HCT116 (cell line): ENCODE measurements at regions not wholly inside any gene's neighbourhood (a gene's known extent, or its start where the extent isn't known, plus 50 kb on each side); places are given as distances from the start of the nearest gene placed in this dataset.

Source experiments
- ATAC-seq: fragments of 200-7000 bp; cut with Tn5 transposase; 2 replicates; pipeline ENCODE4 v1.9.1; 2020; ENCODE audit warnings: mild to moderate bottlenecking, moderate library complexity
- BruUV-seq: library from RNA; stranded (reverse); fragments of 400-500 nt; replicated peaks from 2 replicates; lab custom pipeline; 2021; lab: Mats Ljungman, UMichigan
- CTCF ChIA-PET: fragments of 300-600 bp; sonication (Branson Sonifier 250); formaldehyde crosslinking; loops from one replicate; lab custom pipeline; 2021; ENCODE audit warnings: antibody characterized with exemption; lab: Charles Lee
- POLR2A ChIA-PET: fragments of 300-600, 350-600 bp; sonication (Branson Sonifier 250); formaldehyde crosslinking; loops from one replicate; lab custom pipeline; 2021; ENCODE audit warnings: antibody characterized with exemption; lab: Charles Lee
- RAD21 ChIA-PET, 2 experiments: fragments of 300-600 bp; sonication (Branson Sonifier 250); formaldehyde crosslinking; loops; one replicate each; lab custom pipeline; 2023; ENCODE audit warnings: low total read pairs in 2 of 2; ENCODE audit not compliant: uncharacterized antibody in 2 of 2, unreplicated experiment in 2 of 2, low non-redundant PET in 1 of 2; lab: Charles Lee
- DNase-seq: peaks from one replicate; pipeline ENCODE4 v3.0.0-alpha.2; 2010; ENCODE audit warnings: low read depth, low spot score
- H2AFZ ChIP-seq: fragments of 200-600 bp; shearing (Covaris generic), sonication (generic); 2 replicates; pipeline ENCODE4 v1.6.1; 2017; ENCODE audit warnings: low read depth, mixed run types, mixed read lengths, antibody characterized with exemption, low read length; ENCODE audit not compliant: poor library complexity, severe bottlenecking
- H3K27ac ChIP-seq: 2 replicates; pipeline ENCODE4 v1.5.1; 2012; ENCODE audit warnings: low read depth, low read length
- H3K27me3 ChIP-seq: fragments of 200-600 bp; sonication (generic); 2 replicates; pipeline ENCODE4 v1.6.1; 2016; ENCODE audit warnings: mixed run types, low read length, mixed read lengths; ENCODE audit not compliant: insufficient read depth
- H3K36me3 ChIP-seq, 2 experiments: fragments of 200-500 bp in 1 of 2; fragments of 200-600 bp in 1 of 2; sonication (Bioruptor generic) in 1 of 2; sonication (generic) in 1 of 2; 2 replicates each; pipeline versions ENCODE4 v1.5.1 to v1.6.1; 2014 to 2016; ENCODE audit warnings: low read length in 2 of 2, inconsistent platforms in 1 of 2, mixed read lengths in 1 of 2, mixed run types in 1 of 2; ENCODE audit not compliant: insufficient read depth in 2 of 2, control insufficient read depth in 1 of 2
- H3K4me1 ChIP-seq, 2 experiments: fragments of 200-600 bp in 1 of 2; sonication (generic) in 1 of 2; 2 replicates each; pipeline versions ENCODE4 v1.5.1 to v1.6.1; 2012 to 2017; ENCODE audit warnings: low read length in 2 of 2, inconsistent platforms in 1 of 2, mild to moderate bottlenecking in 1 of 2, mixed read lengths in 1 of 2, mixed run types in 1 of 2, moderate library complexity in 1 of 2; ENCODE audit not compliant: insufficient read depth in 2 of 2, control insufficient read depth in 1 of 2
- H3K4me2 ChIP-seq: fragments of 200-600 bp; sonication (generic); 2 replicates; pipeline ENCODE4 v1.6.1; 2017; ENCODE audit warnings: mixed run types, low read length, mixed read lengths
- H3K4me3 ChIP-seq, 2 experiments: fragments of 200-600 bp in 1 of 2; sonication (generic) in 1 of 2; replicated peaks in 1 of 2; 2 replicates each; pipeline ENCODE4 v1.5.1; 2011 to 2016; ENCODE audit warnings: low read length in 2 of 2, control low read depth in 1 of 2, low read depth in 1 of 2, mild to moderate bottlenecking in 1 of 2, mixed read lengths in 1 of 2, mixed run types in 1 of 2
- H3K79me2 ChIP-seq: fragments of 200-600 bp; sonication (generic); 2 replicates; pipeline ENCODE4 v1.6.1; 2017; ENCODE audit warnings: mild to moderate bottlenecking, mixed run types, low read length, moderate library complexity, mixed read lengths; ENCODE audit not compliant: insufficient read depth
- H3K9ac ChIP-seq: fragments of 200-600 bp; sonication (generic); 2 replicates; pipeline ENCODE4 v1.6.1; 2016; ENCODE audit warnings: low read length, mixed read lengths
- H3K9me2 ChIP-seq: fragments of 200-600 bp; sonication (generic), shearing (Covaris generic); 2 replicates; pipeline ENCODE4 v1.6.1; 2017; ENCODE audit warnings: mixed run types, mild to moderate bottlenecking, moderate library complexity; ENCODE audit not compliant: insufficient read depth
- H3K9me3 ChIP-seq, 2 experiments: fragments of 200-500 bp in 1 of 2; fragments of 200-600 bp in 1 of 2; sonication (Bioruptor generic) in 1 of 2; sonication (generic) in 1 of 2; 2 replicates each; pipeline ENCODE4 v1.6.1; 2014 to 2017; ENCODE audit warnings: low read length in 2 of 2, mixed read lengths in 2 of 2, inconsistent platforms in 1 of 2, low read depth in 1 of 2, mild to moderate bottlenecking in 1 of 2, mixed run types in 1 of 2, moderate library complexity in 1 of 2; ENCODE audit not compliant: control insufficient read depth in 1 of 2, insufficient read depth in 1 of 2
- H4K20me1 ChIP-seq: fragments of 200-600 bp; sonication (generic), shearing (Covaris generic); 2 replicates; pipeline ENCODE4 v1.6.1; 2017; ENCODE audit warnings: mixed run types, mild to moderate bottlenecking, moderate library complexity; ENCODE audit not compliant: insufficient read depth
- CEBPB ChIP-seq: IDR thresholded peaks from 2 replicates; pipeline ENCODE4 v1.6.1; 2012; ENCODE audit warnings: low read depth
- EGR1 ChIP-seq: IDR thresholded peaks from 2 replicates; pipeline ENCODE4 v1.6.1; 2012; ENCODE audit warnings: low read depth
- ELF1 ChIP-seq: IDR thresholded peaks from 2 replicates; pipeline ENCODE4 v1.6.1; 2012; ENCODE audit warnings: low read depth, borderline replicate concordance
- FOSL1 ChIP-seq: IDR thresholded peaks from 2 replicates; pipeline ENCODE4 v1.6.1; 2012; ENCODE audit warnings: low read depth
- JUND ChIP-seq: IDR thresholded peaks from 2 replicates; pipeline ENCODE4 v1.6.1; 2012
- POLR2AphosphoS5 ChIP-seq: IDR thresholded peaks from 2 replicates; pipeline ENCODE4 v1.6.1; 2011; ENCODE audit warnings: mild to moderate bottlenecking, low read depth, low read length, moderate library complexity
- RAD21 ChIP-seq: IDR thresholded peaks from 2 replicates; pipeline ENCODE4 v1.6.1; 2012; ENCODE audit warnings: low read depth, mild to moderate bottlenecking
- SIN3A ChIP-seq: IDR thresholded peaks from 2 replicates; pipeline ENCODE4 v1.6.1; 2012; ENCODE audit warnings: low read depth
- YY1 ChIP-seq: IDR thresholded peaks from 2 replicates; pipeline ENCODE4 v1.6.1; 2011; ENCODE audit warnings: low read length, low read depth, moderate library complexity, mild to moderate bottlenecking; ENCODE audit not compliant: insufficient replicate concordance; ENCODE audit errors: extremely low read depth
- intact Hi-C: fragments of 100-400 bp; cut with micrococcal nuclease; formaldehyde crosslinking; loops from 2 replicates; pipeline ENCODE4 v1.10.0; 2022
- TF ChIP-seq, protein P1 (sequence below), 3 experiments: fragments of 200-600 bp in 1 of 3; sonication (generic) in 1 of 3; IDR thresholded peaks in 2 of 3; conservative IDR thresholded peaks in 1 of 3; 2 replicates each; pipeline ENCODE4 v1.5.1; 2012 to 2017; ENCODE audit warnings: low read depth in 2 of 3, low read length in 2 of 3, antibody characterized with exemption in 1 of 3, borderline replicate concordance in 1 of 3, control low read depth in 1 of 3, mild to moderate bottlenecking in 1 of 3, mixed read lengths in 1 of 3, mixed run types in 1 of 3, moderate library complexity in 1 of 3; ENCODE audit not compliant: insufficient read depth in 1 of 3
- TF ChIP-seq, protein P2 (sequence below): IDR thresholded peaks from 2 replicates; pipeline ENCODE4 v1.6.1; 2011; ENCODE audit warnings: mild to moderate bottlenecking, low read length, moderate library complexity; ENCODE audit not compliant: insufficient replicate concordance; ENCODE audit errors: extremely low read depth
- TF ChIP-seq, protein P3 (sequence below): IDR thresholded peaks from 2 replicates; pipeline ENCODE4 v1.6.1; 2012

DNA sequence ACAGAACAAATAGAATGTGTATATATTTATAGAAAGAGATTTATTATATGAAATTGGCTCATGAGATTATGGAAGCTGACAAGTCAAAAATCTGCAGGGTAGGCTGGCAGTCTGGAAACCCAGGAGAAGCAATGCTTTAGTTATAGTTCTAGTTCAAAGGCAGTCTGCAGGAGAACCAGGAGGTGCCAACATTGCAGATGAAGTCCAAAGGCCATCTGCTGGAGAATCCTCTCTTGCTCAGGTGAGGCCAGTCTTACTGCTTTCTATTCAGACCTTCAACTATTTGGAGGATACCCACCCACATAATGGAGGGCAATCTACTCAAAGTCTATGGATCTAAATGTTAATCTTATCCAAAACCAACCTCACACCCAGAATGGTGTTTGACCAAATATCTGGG lies 75.9 kb upstream of the MRPS6 start (continued):
- TF ChIP-seq, protein P1, sequence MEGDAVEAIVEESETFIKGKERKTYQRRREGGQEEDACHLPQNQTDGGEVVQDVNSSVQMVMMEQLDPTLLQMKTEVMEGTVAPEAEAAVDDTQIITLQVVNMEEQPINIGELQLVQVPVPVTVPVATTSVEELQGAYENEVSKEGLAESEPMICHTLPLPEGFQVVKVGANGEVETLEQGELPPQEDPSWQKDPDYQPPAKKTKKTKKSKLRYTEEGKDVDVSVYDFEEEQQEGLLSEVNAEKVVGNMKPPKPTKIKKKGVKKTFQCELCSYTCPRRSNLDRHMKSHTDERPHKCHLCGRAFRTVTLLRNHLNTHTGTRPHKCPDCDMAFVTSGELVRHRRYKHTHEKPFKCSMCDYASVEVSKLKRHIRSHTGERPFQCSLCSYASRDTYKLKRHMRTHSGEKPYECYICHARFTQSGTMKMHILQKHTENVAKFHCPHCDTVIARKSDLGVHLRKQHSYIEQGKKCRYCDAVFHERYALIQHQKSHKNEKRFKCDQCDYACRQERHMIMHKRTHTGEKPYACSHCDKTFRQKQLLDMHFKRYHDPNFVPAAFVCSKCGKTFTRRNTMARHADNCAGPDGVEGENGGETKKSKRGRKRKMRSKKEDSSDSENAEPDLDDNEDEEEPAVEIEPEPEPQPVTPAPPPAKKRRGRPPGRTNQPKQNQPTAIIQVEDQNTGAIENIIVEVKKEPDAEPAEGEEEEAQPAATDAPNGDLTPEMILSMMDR (IDR thresholded peaks at IDR 0.05 in 2 of 3, conservative IDR thresholded peaks at IDR 0.05 in 1 of 3; ENCODE audit: borderline replicate concordance in 1 of 3, insufficient read depth in 1 of 3, low read depth in 2 of 3, low read length in 2 of 3), result no peak
- no peak for TF ChIP-seq FOSL1
- no peak for TF ChIP-seq SIN3A
- TF ChIP-seq, all 23 proteins: peak for 0

DNA sequence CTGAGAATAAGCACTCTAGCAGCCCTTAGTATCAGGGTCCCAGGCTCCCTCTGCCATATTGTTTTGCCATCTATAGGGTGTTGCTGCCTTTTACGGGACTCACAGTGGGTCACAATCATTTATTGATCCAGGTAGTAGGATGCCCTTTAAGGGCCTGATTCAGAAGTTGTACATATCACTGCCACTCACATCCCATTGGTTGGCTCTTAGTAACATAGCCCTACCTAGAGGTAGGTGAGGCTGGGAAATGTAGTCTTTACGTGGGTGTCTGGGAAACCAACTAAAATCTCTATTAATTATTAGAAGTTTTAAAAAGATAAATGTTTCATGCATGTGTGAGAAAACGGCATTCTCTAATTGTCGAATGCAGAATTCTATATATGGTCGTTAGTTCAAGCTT lies 78.8 kb upstream of the ATP5PO start:
- Histone ChIP-seq H3K4me1 (peaks cover 0 to 3% of the 10 kb centered on the region in 2 experiments; a peak in 1 of 4 replicates), H2AFZ (no peak overlapping the region), H3K4me2 (no peak overlapping the region), H3K9me3 (no peaks in the 10 kb centered on the region), H3K36me3 (no peaks in the 10 kb centered on the region; a peak in 1 of 4 replicates), H4K20me1 (no peaks in the 10 kb centered on the region), H3K4me3 (no peak overlapping the region), H3K79me2 (no peaks in the 10 kb centered on the region), H3K27me3 (no peaks in the 10 kb centered on the region), H3K9me2 (no peaks in the 10 kb centered on the region), H3K9ac (no peak overlapping the region), H3K27ac (no peak overlapping the region)
- intact Hi-C loops, result no loop called here
- DNase-seq, result no peak
- CTCF ChIA-PET, result no interaction called here
- POLR2A ChIA-PET, result no interaction called here
- TF ChIP-seq ELF1, result no peak
- TF ChIP-seq, protein P2, sequence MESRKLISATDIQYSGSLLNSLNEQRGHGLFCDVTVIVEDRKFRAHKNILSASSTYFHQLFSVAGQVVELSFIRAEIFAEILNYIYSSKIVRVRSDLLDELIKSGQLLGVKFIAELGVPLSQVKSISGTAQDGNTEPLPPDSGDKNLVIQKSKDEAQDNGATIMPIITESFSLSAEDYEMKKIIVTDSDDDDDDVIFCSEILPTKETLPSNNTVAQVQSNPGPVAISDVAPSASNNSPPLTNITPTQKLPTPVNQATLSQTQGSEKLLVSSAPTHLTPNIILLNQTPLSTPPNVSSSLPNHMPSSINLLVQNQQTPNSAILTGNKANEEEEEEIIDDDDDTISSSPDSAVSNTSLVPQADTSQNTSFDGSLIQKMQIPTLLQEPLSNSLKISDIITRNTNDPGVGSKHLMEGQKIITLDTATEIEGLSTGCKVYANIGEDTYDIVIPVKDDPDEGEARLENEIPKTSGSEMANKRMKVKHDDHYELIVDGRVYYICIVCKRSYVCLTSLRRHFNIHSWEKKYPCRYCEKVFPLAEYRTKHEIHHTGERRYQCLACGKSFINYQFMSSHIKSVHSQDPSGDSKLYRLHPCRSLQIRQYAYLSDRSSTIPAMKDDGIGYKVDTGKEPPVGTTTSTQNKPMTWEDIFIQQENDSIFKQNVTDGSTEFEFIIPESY, result no peak
- TF ChIP-seq, protein P3, sequence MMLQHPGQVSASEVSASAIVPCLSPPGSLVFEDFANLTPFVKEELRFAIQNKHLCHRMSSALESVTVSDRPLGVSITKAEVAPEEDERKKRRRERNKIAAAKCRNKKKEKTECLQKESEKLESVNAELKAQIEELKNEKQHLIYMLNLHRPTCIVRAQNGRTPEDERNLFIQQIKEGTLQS, result no peak
- TF ChIP-seq, protein P1 (IDR thresholded peaks at IDR 0.05 in 2 of 3, conservative IDR thresholded peaks at IDR 0.05 in 1 of 3; ENCODE audit: borderline replicate concordance in 1 of 3, insufficient read depth in 1 of 3, low read depth in 2 of 3, low read length in 2 of 3), result no peak
- no peak for TF ChIP-seq EGR1
- no peak for TF ChIP-seq FOSL1
- no peak for TF ChIP-seq YY1
- no peak for TF ChIP-seq POLR2AphosphoS5
- TF ChIP-seq RAD21, result no peak
- no peak for TF ChIP-seq CEBPB
- TF ChIP-seq JUND, result no peak
- RAD21 ChIA-PET, result no interaction called here
- no peak for ATAC-seq
- no TSS peak for BruUV-seq
